Esophagus muscularis mucosa (tissue), 4 donors: ENCODE measurements at regions not wholly inside any gene's neighbourhood (a gene's known extent, or its start where the extent isn't known, plus 50 kb on each side); places are given as distances from the start of the nearest gene placed in this dataset.

Experiments used
- DNase-seq: peaks from one replicate; pipeline ENCODE4 v3.0.0-alpha.2; 2017; ENCODE audit errors: extremely low spot score
- H3K27ac ChIP-seq, 4 donors: fragments of 200-600 bp; sonication (generic); replicated peaks in 1 of 4; 1 replicate in 3 of 4; 2 replicates in 1 of 4; pipeline ENCODE4 v1.5.1; 2016 to 2019; ENCODE audit warnings: mild to moderate bottlenecking in 1 of 4
- H3K27me3 ChIP-seq, 4 donors: fragments of 200-600 bp; sonication (generic); one replicate each; pipeline versions ENCODE4 v1.5.1 to v1.6.0; 2016 to 2019
- H3K36me3 ChIP-seq, 4 donors: fragments of 200-600 bp; sonication (generic); one replicate each; pipeline ENCODE4 v1.5.1; 2016 to 2019
- H3K4me1 ChIP-seq, 4 donors: fragments of 200-600 bp; sonication (generic); one replicate each; pipeline ENCODE4 v1.5.1; 2016 to 2019
- H3K4me3 ChIP-seq, 4 donors: fragments of 200-600 bp; sonication (generic); 1 replicate in 2 of 4; 2 replicates in 2 of 4; pipeline ENCODE4 v1.5.1; 2016 to 2019; ENCODE audit warnings: mild to moderate bottlenecking in 4 of 4, moderate library complexity in 1 of 4
- H3K9me3 ChIP-seq, 4 donors: fragments of 200-600 bp; sonication (generic); 1 replicate in 3 of 4; 2 replicates in 1 of 4; pipeline ENCODE4 v1.5.1; 2016 to 2019
- CTCF ChIP-seq, 3 experiments: fragments of 200-600 bp in 2 of 3; fragments of 450-650 bp in 1 of 3; sonication (generic) in 2 of 3; IDR thresholded peaks; one replicate each; pipeline ENCODE4 v1.5.1; 2017 to 2019; ENCODE audit warnings: antibody characterized with exemption in 3 of 3, mild to moderate bottlenecking in 2 of 3, moderate library complexity in 1 of 3
- EP300 ChIP-seq: sonication (generic); formaldehyde crosslinking; IDR thresholded peaks from one replicate; pipeline ENCODE4 v1.6.1; 2017; ENCODE audit warnings: antibody characterized with exemption
- POLR2A ChIP-seq: fragments of 450-650 bp; IDR thresholded peaks from one replicate; pipeline ENCODE4 v1.6.1; 2017; ENCODE audit warnings: antibody characterized with exemption, moderate library complexity, mild to moderate bottlenecking, low read depth
- POLR2AphosphoS5 ChIP-seq, 2 donors: sonication (generic); formaldehyde crosslinking; IDR thresholded peaks; one replicate each; pipeline ENCODE4 v1.6.1; 2017; ENCODE audit warnings: antibody characterized with exemption in 2 of 2
- WGBS: methylation state at CpG from one replicate; pipeline ENCODE4 v1.1.5; 2018; 5-methylcytosine and 5-hydroxymethylcytosine counted together
- intact Hi-C: fragments of 100-400 bp; cut with DNase I; formaldehyde crosslinking; loops from one replicate; pipeline ENCODE4 v1.15.1; 2023

- DNase-seq = no peak
- H3K4me1 ChIP-seq = no peaks in the 10 kb centered on the region
- H3K9me3 ChIP-seq = peaks cover 0 to 8% (median 3%) of the 10 kb centered on the region in 4 donors
- 91% methylated on average over 9 of the region's 9 CpGs for WGBS
- H3K27ac ChIP-seq = no peak overlapping the region
- intact Hi-C loops = no loop called here
- TF ChIP-seq CTCF (IDR thresholded peaks at IDR 0.05) = no peak
- no peak for TF ChIP-seq POLR2A
- no peaks in the 10 kb centered on the region for H3K36me3 ChIP-seq
- H3K4me3 ChIP-seq = no peak overlapping the region
- peaks cover 0 to 11% (median 0%) of the 10 kb centered on the region in 4 donors for H3K27me3 ChIP-seq
Observed at GRCh38 chr16:55155815-55156214, 168.2 kb upstream of the IRX6 start.

GRCh38 chr16:55169780-55170179 lies 154.2 kb upstream of the IRX6 start:
- H3K4me3 ChIP-seq = no peak overlapping the region
- H3K27ac ChIP-seq = no peak overlapping the region
- H3K9me3 ChIP-seq = no peaks in the 10 kb centered on the region
- no peak for DNase-seq
- intact Hi-C loops = no loop called here
- TF ChIP-seq EP300 (no peak), POLR2A (no peak), POLR2AphosphoS5 (IDR thresholded peaks at IDR 0.05) (no peak), CTCF (IDR thresholded peaks at IDR 0.05) (no peak)
- WGBS = 89% methylated on average over 9 of the region's 9 CpGs
- H3K4me1 ChIP-seq = no peaks in the 10 kb centered on the region
- no peaks in the 10 kb centered on the region for H3K36me3 ChIP-seq
- no peaks in the 10 kb centered on the region for H3K27me3 ChIP-seq

- Histone ChIP-seq H3K4me3 (no peak overlapping the region), H3K27me3 (no peaks in the 10 kb centered on the region), H3K36me3 (no peaks in the 10 kb centered on the region), H3K27ac (no peak overlapping the region), H3K4me1 (no peaks in the 10 kb centered on the region), H3K9me3 (no peaks in the 10 kb centered on the region)
- TF ChIP-seq POLR2AphosphoS5 (IDR thresholded peaks at IDR 0.05) = no peak
- TF ChIP-seq POLR2A = no peak
- TF ChIP-seq EP300 = no peak
- no peak for TF ChIP-seq CTCF (IDR thresholded peaks at IDR 0.05)
- 80% methylated on average over 2 of the region's 2 CpGs for WGBS
- no peak for DNase-seq
- intact Hi-C loops = no loop called here
Observed at GRCh38 chr16:55171241-55171640, 152.8 kb upstream of the IRX6 start.

- 89% methylated on average over 6 of the region's 6 CpGs for WGBS
- DNase-seq = no peak
- intact Hi-C loops = no loop called here
Observed at GRCh38 chr16:55175389-55175788, 148.6 kb upstream of the IRX6 start.

GRCh38 chr16:55176901-55177300 lies 147.1 kb upstream of the IRX6 start:
- Histone ChIP-seq H3K27me3 (no peaks in the 10 kb centered on the region), H3K36me3 (no peaks in the 10 kb centered on the region), H3K4me1 (no peaks in the 10 kb centered on the region), H3K9me3 (no peaks in the 10 kb centered on the region), H3K27ac (no peak overlapping the region), H3K4me3 (no peak overlapping the region)
- WGBS = 76% methylated on average over 3 of the region's 3 CpGs
- no peak for DNase-seq
- no peak for TF ChIP-seq POLR2A
- no peak for TF ChIP-seq POLR2AphosphoS5 (IDR thresholded peaks at IDR 0.05)
- TF ChIP-seq CTCF (IDR thresholded peaks at IDR 0.05) = no peak
- TF ChIP-seq EP300 = no peak
- intact Hi-C loops = no loop called here

More at GRCh38 chr16:55175389-55175788, 148.6 kb upstream of the IRX6 start:
- Histone ChIP-seq H3K27ac (no peak overlapping the region), H3K9me3 (no peaks in the 10 kb centered on the region), H3K4me3 (no peak overlapping the region), H3K36me3 (no peaks in the 10 kb centered on the region), H3K4me1 (no peaks in the 10 kb centered on the region), H3K27me3 (no peaks in the 10 kb centered on the region)
- no peak for TF ChIP-seq POLR2A
